ENCODE measurements at regions not wholly inside any gene's neighbourhood (a gene's known extent, or its start where the extent isn't known, plus 50 kb on each side); places are given as distances from the start of the nearest gene placed in this dataset.

- TF ChIP-seq ELK1 (IDR thresholded peaks at IDR 0.05; ENCODE audit: low read depth, low read length) (no peak), POLR2AphosphoS5 (IDR thresholded peaks at IDR 0.05; ENCODE audit: low read length) (no peak), CTCF (IDR thresholded peaks at IDR 0.05 in 2 of 3, conservative IDR thresholded peaks at IDR 0.05 in 1 of 3; ENCODE audit: control insufficient read depth in 2 of 3, extremely low read depth in 1 of 3, insufficient read depth in 1 of 3, low read depth in 3 of 3, low read length in 3 of 3) (no peak)
Observed at GRCh38 chr3:187827723-187828122, 82.5 kb upstream of the BCL6 start.
